ENCODE measurements at regions not wholly inside any gene's neighbourhood (a gene's known extent, or its start where the extent isn't known, plus 50 kb on each side); places are given as distances from the start of the nearest gene placed in this dataset.
"Not testable (repeated sequence)": the region's sequence is repeated elsewhere in the genome, so short reads cannot be mapped to it uniquely, and the experiment has no call there.

- TF ChIP-seq ARNT (IDR thresholded peaks at IDR 0.05) = no peak
- no peak for TF ChIP-seq PKNOX1 (IDR thresholded peaks at IDR 0.05)
- TF ChIP-seq L3MBTL2 (conservative IDR thresholded peaks at IDR 0.05) = no peak
- TF ChIP-seq ZNF384 (IDR thresholded peaks at IDR 0.05) = no peak
- no peak for TF ChIP-seq FOXA1 (IDR thresholded peaks at IDR 0.05)
- no peak for TF ChIP-seq SUZ12 (IDR thresholded peaks at IDR 0.05)
- no peak for TF ChIP-seq TARDBP (IDR thresholded peaks at IDR 0.05)
- no peak for TF ChIP-seq LEF1 (IDR thresholded peaks at IDR 0.05; ENCODE audit: borderline replicate concordance)
- TF ChIP-seq ELF4 (IDR thresholded peaks at IDR 0.05) = no peak
- TF ChIP-seq SP1 (IDR thresholded peaks at IDR 0.05) = no peak
- TF ChIP-seq FOXM1 (IDR thresholded peaks at IDR 0.05; ENCODE audit: borderline replicate concordance) = no peak
- TF ChIP-seq BHLHE40 (IDR thresholded peaks at IDR 0.05; ENCODE audit: borderline replicate concordance) = no peak
- TF ChIP-seq CTBP1 (IDR thresholded peaks at IDR 0.05; ENCODE audit: borderline replicate concordance) = no peak
- TF ChIP-seq HDGF (IDR thresholded peaks at IDR 0.05; ENCODE audit: borderline replicate concordance) = no peak
- TF ChIP-seq FOXK2 (IDR thresholded peaks at IDR 0.05) = no peak
- TF ChIP-seq NFRKB (IDR thresholded peaks at IDR 0.05) = no peak
- ChIA-PET POLR2A (no interaction called here), CTCF (interaction anchor here (1.6 kb wide), 1 partner anchor 37 kb away, joined by 3 read pairs; no protein-coding TSS in a partner anchor)
- DNase-seq (ENCODE audit: extremely low spot score) = no peak
Measured at GRCh38 chr1:236343246-236343870, 50.7 kb upstream of the EDARADD start.

- CTCF ChIA-PET = interaction anchor here (1.6 kb wide), 1 partner anchor 37 kb away, joined by 3 read pairs; no protein-coding TSS in a partner anchor
- POLR2A ChIA-PET = no interaction called here
- DNase-seq (ENCODE audit: extremely low spot score) = no peak
- TF ChIP-seq SP1 (IDR thresholded peaks at IDR 0.05) (no peak), ELF4 (IDR thresholded peaks at IDR 0.05) (no peak), CTBP1 (IDR thresholded peaks at IDR 0.05; ENCODE audit: borderline replicate concordance) (0 out of 2 replicates have a peak, but pooled peaks have one; percentile 36), FOXK2 (IDR thresholded peaks at IDR 0.05) (no peak), ZNF384 (IDR thresholded peaks at IDR 0.05) (peak; percentile 83), PKNOX1 (IDR thresholded peaks at IDR 0.05) (peak; percentile 70)
Measured at GRCh38 chr1:236342403-236343245, 51.5 kb upstream of the EDARADD start.

- no peak for TF ChIP-seq ELF4 (IDR thresholded peaks at IDR 0.05)
- no peak for TF ChIP-seq CTBP1 (IDR thresholded peaks at IDR 0.05; ENCODE audit: borderline replicate concordance)
- no peak for TF ChIP-seq ZNF384 (IDR thresholded peaks at IDR 0.05)
- no peak for TF ChIP-seq SP1 (IDR thresholded peaks at IDR 0.05)
- TF ChIP-seq LEF1 (IDR thresholded peaks at IDR 0.05; ENCODE audit: borderline replicate concordance) = no peak
- no peak for TF ChIP-seq BHLHE40 (IDR thresholded peaks at IDR 0.05; ENCODE audit: borderline replicate concordance)
- ChIA-PET POLR2A (no interaction called here), CTCF (no interaction called here)
- no peak for DNase-seq (ENCODE audit: extremely low spot score)
Measured at GRCh38 chr1:236341298-236341697, 52.8 kb upstream of the EDARADD start.

GRCh38 chr1:236338096-236338495 lies 56.0 kb upstream of the EDARADD start:
- TF ChIP-seq SP1 (IDR thresholded peaks at IDR 0.05) = no peak
- no peak for TF ChIP-seq TARDBP (IDR thresholded peaks at IDR 0.05)
- TF ChIP-seq NFRKB (IDR thresholded peaks at IDR 0.05) = no peak
- TF ChIP-seq CTBP1 (IDR thresholded peaks at IDR 0.05; ENCODE audit: borderline replicate concordance) = no peak
- no peak for TF ChIP-seq PKNOX1 (IDR thresholded peaks at IDR 0.05)
- TF ChIP-seq BHLHE40 (IDR thresholded peaks at IDR 0.05; ENCODE audit: borderline replicate concordance) = no peak
- no peak for TF ChIP-seq ARNT (IDR thresholded peaks at IDR 0.05)
- no peak for TF ChIP-seq ELF4 (IDR thresholded peaks at IDR 0.05)
- TF ChIP-seq HDGF (IDR thresholded peaks at IDR 0.05; ENCODE audit: borderline replicate concordance) = no peak
- TF ChIP-seq LEF1 (IDR thresholded peaks at IDR 0.05; ENCODE audit: borderline replicate concordance) = no peak
- no peak for TF ChIP-seq L3MBTL2 (conservative IDR thresholded peaks at IDR 0.05)
- TF ChIP-seq FOXK2 (IDR thresholded peaks at IDR 0.05) = no peak
- no peak for TF ChIP-seq FOXM1 (IDR thresholded peaks at IDR 0.05; ENCODE audit: borderline replicate concordance)
- no peak for TF ChIP-seq FOXA1 (IDR thresholded peaks at IDR 0.05)
- no peak for TF ChIP-seq ZNF384 (IDR thresholded peaks at IDR 0.05)
- no peak for TF ChIP-seq SUZ12 (IDR thresholded peaks at IDR 0.05)
- no peak for DNase-seq (ENCODE audit: extremely low spot score)
- ChIA-PET CTCF (no interaction called here), POLR2A (no interaction called here)

GRCh38 chr1:236336084-236336483 lies 54.3 kb upstream of the ERO1B start:
- POLR2A ChIA-PET = no interaction called here
- no peak for DNase-seq (ENCODE audit: extremely low spot score)
- CTCF ChIA-PET = interaction anchor here (0.7 kb wide), 1 partner anchor 231 kb away, joined by 4 read pairs; no protein-coding TSS in a partner anchor
- TF ChIP-seq NFRKB (IDR thresholded peaks at IDR 0.05) = no peak
- no peak for TF ChIP-seq ZNF384 (IDR thresholded peaks at IDR 0.05)
- TF ChIP-seq PKNOX1 (IDR thresholded peaks at IDR 0.05) = no peak
- TF ChIP-seq FOXM1 (IDR thresholded peaks at IDR 0.05; ENCODE audit: borderline replicate concordance) = no peak
- no peak for TF ChIP-seq SP1 (IDR thresholded peaks at IDR 0.05)
- TF ChIP-seq ELF4 (IDR thresholded peaks at IDR 0.05) = no peak
- TF ChIP-seq LEF1 (IDR thresholded peaks at IDR 0.05; ENCODE audit: borderline replicate concordance) = no peak

GRCh38 chr1:236335633-236336032 lies 53.9 kb upstream of the ERO1B start:
- CTCF ChIA-PET = interaction anchor here (0.6 to 0.7 kb wide), 2 partner anchors 10 to 231 kb away, joined by 4 to 5 read pairs; no protein-coding TSS in a partner anchor
- POLR2A ChIA-PET; DNase-seq (ENCODE audit: extremely low spot score): not testable (repeated sequence)

All from HEK293T (cell line).